H1 (cell line): ENCODE measurements at regions not wholly inside any gene's neighbourhood (a gene's known extent, or its start where the extent isn't known, plus 50 kb on each side); places are given as distances from the start of the nearest gene placed in this dataset.

Experiments
- CTCF ChIA-PET: fragments of 300-600 bp; sonication (Branson Sonifier 250); formaldehyde crosslinking; loops from one replicate; lab custom pipeline; 2021; ENCODE audit not compliant: partially characterized antibody; lab: Charles Lee
- POLR2A ChIA-PET: fragments of 300-600 bp; sonication (Branson Sonifier 250); formaldehyde crosslinking; loops from one replicate; lab custom pipeline; 2021; ENCODE audit warnings: inconsistent platforms; ENCODE audit not compliant: partially characterized antibody; lab: Charles Lee
- DNase-seq, 2 experiments: peaks; one replicate each; pipeline versions ENCODE4 v3.0.0 to v3.0.0-alpha.2; 2010 to 2022; ENCODE audit warnings: low spot score in 2 of 2, low read depth in 1 of 2, mixed read lengths in 1 of 2
- FAIRE-seq: peaks from 2 replicates; lab custom pipeline; 2011; peaks lifted over from hg19 to GRCh38; lab: Jason Lieb, UNC
- H2AFZ ChIP-seq: 2 replicates; pipeline ENCODE4 v1.8.1; 2012; ENCODE audit warnings: low read length, inconsistent platforms
- H2AK5ac ChIP-seq: 2 replicates; pipeline ENCODE4 v1.6.1; 2013; ENCODE audit warnings: low read depth, low read length
- H2BK120ac ChIP-seq: replicated peaks from 2 replicates; pipeline ENCODE3; 2013; ENCODE audit warnings: low read depth, low read length, inconsistent platforms
- H2BK12ac ChIP-seq: 2 replicates; pipeline ENCODE4 v1.6.1; 2013; ENCODE audit warnings: low read depth, low read length
- H2BK15ac ChIP-seq: 2 replicates; pipeline ENCODE4 v1.6.1; 2013; ENCODE audit warnings: low read length
- H2BK20ac ChIP-seq: 2 replicates; pipeline ENCODE4 v1.6.1; 2013; ENCODE audit warnings: low read length
- H2BK5ac ChIP-seq: 2 replicates; pipeline ENCODE4 v1.6.1; 2013; ENCODE audit warnings: low read depth, low read length
- H3K14ac ChIP-seq: 2 replicates; pipeline ENCODE4 v1.6.1; 2013; ENCODE audit warnings: inconsistent platforms; ENCODE audit not compliant: insufficient read length
- H3K18ac ChIP-seq: 2 replicates; pipeline ENCODE4 v1.6.1; 2013; ENCODE audit warnings: low read length; ENCODE audit errors: extremely low read depth
- H3K23ac ChIP-seq: 2 replicates; pipeline ENCODE4 v1.6.1; 2013; ENCODE audit warnings: inconsistent platforms; ENCODE audit not compliant: insufficient read length
- H3K23me2 ChIP-seq: 2 replicates; pipeline ENCODE4 v1.6.1; 2013; ENCODE audit warnings: low read depth, low read length
- H3K27ac ChIP-seq: 2 replicates; pipeline ENCODE4 v1.6.1; 2011; ENCODE audit warnings: low read depth, low read length, inconsistent platforms
- H3K27me3 ChIP-seq, 4 experiments: replicated peaks in 1 of 4; 1 replicate in 1 of 4; 2 replicates in 3 of 4; pipeline versions ENCODE4 v1.6.1 to v1.8.1; 2011 to 2013; ENCODE audit warnings: low read length in 3 of 4, mild to moderate bottlenecking in 3 of 4, inconsistent platforms in 2 of 4, mixed read lengths in 2 of 4, moderate library complexity in 1 of 4; ENCODE audit not compliant: control insufficient read depth in 3 of 4, insufficient read depth in 3 of 4; ENCODE audit errors: extremely low read depth in 1 of 4
- H3K36me3 ChIP-seq, 4 experiments: 2 replicates each; pipeline versions ENCODE4 v1.6.1 to v1.8.1; 2011 to 2013; ENCODE audit warnings: mild to moderate bottlenecking in 4 of 4, low read length in 3 of 4, moderate library complexity in 2 of 4, control low read depth in 1 of 4, inconsistent platforms in 1 of 4; ENCODE audit not compliant: insufficient read depth in 4 of 4, control insufficient read depth in 2 of 4
- H3K4ac ChIP-seq: replicated peaks from 2 replicates; pipeline ENCODE3; 2013; ENCODE audit warnings: low read length, low read depth, mixed read lengths, inconsistent platforms; ENCODE audit not compliant: insufficient read length
- H3K4me1 ChIP-seq, 4 experiments: replicated peaks in 1 of 4; 1 replicate in 1 of 4; 2 replicates in 3 of 4; pipeline versions ENCODE4 v1.6.1 to v1.8.1; 2011 to 2013; ENCODE audit warnings: low read length in 3 of 4, inconsistent platforms in 2 of 4, mixed read lengths in 1 of 4; ENCODE audit not compliant: insufficient read depth in 4 of 4, control insufficient read depth in 3 of 4
- H3K4me2 ChIP-seq, 2 experiments: 2 replicates each; pipeline versions ENCODE4 v1.6.1 to v1.8.1; 2011 to 2013; ENCODE audit warnings: low read depth in 2 of 2, low read length in 2 of 2, control low read depth in 1 of 2, inconsistent platforms in 1 of 2, mild to moderate bottlenecking in 1 of 2; ENCODE audit not compliant: insufficient read depth in 1 of 2
- H3K4me3 ChIP-seq, 4 experiments: fragments of 200-600, 300-600 bp in 1 of 4; sonication (generic), shearing (Covaris generic), sonication (Bioruptor Twin) in 1 of 4; 2 replicates each; pipeline versions ENCODE4 v1.5.1 to v1.8.1; 2011 to 2016; ENCODE audit warnings: low read length in 4 of 4, low read depth in 3 of 4, control low read depth in 2 of 4, inconsistent platforms in 2 of 4, mild to moderate bottlenecking in 2 of 4, mixed read lengths in 1 of 4, moderate library complexity in 1 of 4; ENCODE audit not compliant: insufficient read depth in 2 of 4; ENCODE audit errors: extremely low read depth in 1 of 4
- H3K56ac ChIP-seq: replicated peaks from 2 replicates; pipeline ENCODE3; 2013; ENCODE audit warnings: low read depth, mild to moderate bottlenecking, mixed read lengths, low read length, inconsistent platforms; ENCODE audit not compliant: insufficient read length
- H3K79me1 ChIP-seq: 2 replicates; pipeline ENCODE4 v1.6.1; 2013; ENCODE audit warnings: low read depth, low read length, control low read depth
- H3K79me2 ChIP-seq, 2 experiments: 2 replicates each; pipeline versions ENCODE4 v1.6.1 to v1.8.1; 2012 to 2013; ENCODE audit warnings: low read length in 2 of 2, mild to moderate bottlenecking in 2 of 2, inconsistent platforms in 1 of 2; ENCODE audit not compliant: insufficient read depth in 2 of 2, control insufficient read depth in 1 of 2
- H3K9ac ChIP-seq, 4 experiments: replicated peaks in 1 of 4; 1 replicate in 1 of 4; 2 replicates in 3 of 4; pipeline versions ENCODE4 v1.6.1 to v1.8.1; 2011 to 2013; ENCODE audit warnings: low read depth in 3 of 4, low read length in 3 of 4, control low read depth in 2 of 4, mild to moderate bottlenecking in 2 of 4, moderate library complexity in 2 of 4, inconsistent platforms in 1 of 4; ENCODE audit errors: extremely low read depth in 1 of 4
- H3K9me3 ChIP-seq, 2 experiments: 2 replicates each; pipeline versions ENCODE4 v1.6.1 to v1.8.1; 2012 to 2013; ENCODE audit warnings: mild to moderate bottlenecking in 2 of 2, moderate library complexity in 2 of 2, control low read depth in 1 of 2, inconsistent platforms in 1 of 2, low read depth in 1 of 2, low read length in 1 of 2, mixed read lengths in 1 of 2; ENCODE audit not compliant: insufficient read depth in 2 of 2
- H4K20me1 ChIP-seq, 2 experiments: replicated peaks in 1 of 2; 2 replicates each; pipeline versions ENCODE3 to v1.8.1; 2011 to 2013; ENCODE audit warnings: inconsistent platforms in 2 of 2, low read length in 2 of 2, mild to moderate bottlenecking in 1 of 2; ENCODE audit not compliant: insufficient read depth in 2 of 2, control insufficient read depth in 1 of 2
- H4K5ac ChIP-seq: 2 replicates; pipeline ENCODE4 v1.6.1; 2013; ENCODE audit warnings: low read length, low read depth, mixed read lengths, inconsistent platforms; ENCODE audit not compliant: insufficient read length
- H4K8ac ChIP-seq: 2 replicates; pipeline ENCODE4 v1.8.0; 2013; ENCODE audit warnings: mild to moderate bottlenecking, moderate library complexity, low read length, inconsistent platforms; ENCODE audit not compliant: insufficient read depth; ENCODE audit errors: extremely low read depth
- H4K91ac ChIP-seq: replicated peaks from 2 replicates; pipeline ENCODE3; 2013; ENCODE audit warnings: low read length, mixed read lengths, inconsistent platforms; ENCODE audit not compliant: insufficient read length
- BRCA1 ChIP-seq: IDR thresholded peaks from 2 replicates; pipeline ENCODE4 v1.6.1; 2012; ENCODE audit warnings: low read depth, low read length, improper control_type of control experiment
- SIRT6 ChIP-seq: IDR thresholded peaks from one replicate; pipeline ENCODE4 v1.7.1; 2012; ENCODE audit warnings: low read length, inconsistent platforms
- TAF1 ChIP-seq: IDR thresholded peaks from 2 replicates; pipeline ENCODE4 v1.6.1; 2011; ENCODE audit warnings: mild to moderate bottlenecking, low read depth, low read length
- WGBS, 2 experiments: shearing (Covaris generic) in 1 of 2; methylation state at CpG; one replicate each; pipeline versions ENCODE4 v1.1.6 to v1.1.7; 2013 to 2015; ENCODE audit warnings: low lambda C conversion rate in 2 of 2, mixed read lengths in 2 of 2, inconsistent platforms in 1 of 2, low coverage in 1 of 2, missing lambda C conversion rate in 1 of 2; ENCODE audit not compliant: insufficient replicate concordance in 2 of 2, insufficient coverage in 1 of 2, insufficient read length in 1 of 2; ENCODE audit errors: extremely low coverage in 1 of 2, missing lambda C conversion rate in 1 of 2; 5-methylcytosine and 5-hydroxymethylcytosine counted together

- Histone ChIP-seq H4K8ac (no peak overlapping the region), H3K9ac (no peak overlapping the region), H3K4ac (no peak overlapping the region), H3K79me1 (no peaks in the 10 kb centered on the region; the same call in none of the 2 replicates), H2BK120ac (no peak overlapping the region), H3K4me1 (no peaks in the 10 kb centered on the region), H2BK20ac (no peak overlapping the region), H3K27me3 (no peaks in the 10 kb centered on the region), H4K20me1 (no peaks in the 10 kb centered on the region), H4K91ac (no peak overlapping the region), H2BK15ac (no peak overlapping the region), H3K18ac (no peak overlapping the region), H3K23me2 (no peaks in the 10 kb centered on the region), H3K4me2 (no peak overlapping the region), H3K4me3 (no peak overlapping the region), H3K23ac (no peak overlapping the region), H3K36me3 (peaks cover 0 to 3% (median 0%) of the 10 kb centered on the region in 4 experiments; a peak in 2 of 8 replicates), H2BK5ac (no peak overlapping the region), H2AK5ac (no peak overlapping the region), H3K9me3 (0 out of 4 replicates have a peak, but pooled peaks cover 0 to 4% of the 10 kb centered on the region in 2 experiments), H2AFZ (no peak overlapping the region), H3K14ac (no peak overlapping the region), H4K5ac (no peak overlapping the region), H2BK12ac (no peak overlapping the region), H3K79me2 (peaks cover 0 to 5% of the 10 kb centered on the region in 2 experiments; a peak in 2 of 4 replicates), H3K56ac (no peak overlapping the region), H3K27ac (no peak overlapping the region)
- DNase-seq (no peak), FAIRE-seq (no peak)
- CTCF ChIA-PET, result interaction anchor here (0.6 to 1.1 kb wide), 3 partner anchors 30 to 1215 kb away, joined by 3 to 4 read pairs (median 3); no protein-coding TSS in a partner anchor
- TF ChIP-seq BRCA1 (no peak), TAF1 (no peak), SIRT6 (no peak)
- WGBS, 2 experiments, result 88% methylated on average over 3 of the region's 3 CpGs; no CpG with 5 or more reads in 1 of the 2 experiments
- POLR2A ChIA-PET, result no interaction called here
Observed at GRCh38 chr15:81783586-81783985, 262.2 kb downstream of the MEX3B start.
